NB4 (cell line): ENCODE measurements at regions not wholly inside any gene's neighbourhood (a gene's known extent, or its start where the extent isn't known, plus 50 kb on each side); places are given as distances from the start of the nearest gene placed in this dataset.

Experiments
- MAX ChIP-seq: IDR thresholded peaks from 2 replicates; pipeline ENCODE4 v1.6.1; 2011; ENCODE audit warnings: low read depth, low read length
- MYC ChIP-seq: IDR thresholded peaks from 2 replicates; pipeline ENCODE4 v1.6.1; 2011; ENCODE audit warnings: low read depth, low read length
- POLR2A ChIP-seq: IDR thresholded peaks from 2 replicates; pipeline ENCODE4 v1.6.1; 2011; ENCODE audit warnings: mild to moderate bottlenecking; ENCODE audit not compliant: insufficient read length; ENCODE audit errors: extremely low read depth
- TF ChIP-seq, protein P1 (sequence below): IDR thresholded peaks from one replicate; pipeline ENCODE4 v1.5.1; 2012; ENCODE audit warnings: low read depth, low read length

- TF ChIP-seq, protein P1, sequence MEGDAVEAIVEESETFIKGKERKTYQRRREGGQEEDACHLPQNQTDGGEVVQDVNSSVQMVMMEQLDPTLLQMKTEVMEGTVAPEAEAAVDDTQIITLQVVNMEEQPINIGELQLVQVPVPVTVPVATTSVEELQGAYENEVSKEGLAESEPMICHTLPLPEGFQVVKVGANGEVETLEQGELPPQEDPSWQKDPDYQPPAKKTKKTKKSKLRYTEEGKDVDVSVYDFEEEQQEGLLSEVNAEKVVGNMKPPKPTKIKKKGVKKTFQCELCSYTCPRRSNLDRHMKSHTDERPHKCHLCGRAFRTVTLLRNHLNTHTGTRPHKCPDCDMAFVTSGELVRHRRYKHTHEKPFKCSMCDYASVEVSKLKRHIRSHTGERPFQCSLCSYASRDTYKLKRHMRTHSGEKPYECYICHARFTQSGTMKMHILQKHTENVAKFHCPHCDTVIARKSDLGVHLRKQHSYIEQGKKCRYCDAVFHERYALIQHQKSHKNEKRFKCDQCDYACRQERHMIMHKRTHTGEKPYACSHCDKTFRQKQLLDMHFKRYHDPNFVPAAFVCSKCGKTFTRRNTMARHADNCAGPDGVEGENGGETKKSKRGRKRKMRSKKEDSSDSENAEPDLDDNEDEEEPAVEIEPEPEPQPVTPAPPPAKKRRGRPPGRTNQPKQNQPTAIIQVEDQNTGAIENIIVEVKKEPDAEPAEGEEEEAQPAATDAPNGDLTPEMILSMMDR: no peak
- no peak for TF ChIP-seq POLR2A
- no peak for TF ChIP-seq MYC
- no peak for TF ChIP-seq MAX
Measured at GRCh38 chr5:96501991-96502646, 69.1 kb upstream of the PCSK1 start.
